Suppressor macrophage treated with lipopolysaccharide for 1 hour (primary cell): ENCODE measurements at regions not wholly inside any gene's neighbourhood (a gene's known extent, or its start where the extent isn't known, plus 50 kb on each side); places are given as distances from the start of the nearest gene placed in this dataset.

Source experiments
- DNase-seq, 3 donors: peaks; one replicate each; pipeline ENCODE4 v3.0.0-alpha.2; 2020 to 2022

- peak in 1 of 3 donors; percentile 24 for DNase-seq
Measured at GRCh38 chr1:108082738-108083562, 117.2 kb downstream of the SLC25A24 start.

- no peak for DNase-seq
Measured at GRCh38 chr1:108082001-108082400, 117.0 kb upstream of the VAV3 start.

GRCh38 chr1:108080448-108080847, 115.5 kb upstream of the VAV3 start:
- no peak for DNase-seq

- DNase-seq = no peak
Measured at GRCh38 chr1:108079440-108080025, 114.6 kb upstream of the VAV3 start.

GRCh38 chr1:108077991-108078390, 113.0 kb upstream of the VAV3 start:
- DNase-seq = no peak

GRCh38 chr1:108075055-108075454, 110.1 kb upstream of the VAV3 start:
- peak; percentile 40 to 65 (median 58) for DNase-seq

- DNase-seq = peak in 2 of 3 donors; percentile 39 to 45
Measured at GRCh38 chr1:108072776-108073175, 107.8 kb upstream of the VAV3 start.

- DNase-seq = peak; percentile 41 to 61 (median 59)
Measured at GRCh38 chr1:108072212-108072611, 107.2 kb upstream of the VAV3 start.

GRCh38 chr1:108071601-108072000, 106.6 kb upstream of the VAV3 start:
- DNase-seq = peak; percentile 57 to 69 (median 61)

- DNase-seq = no peak
Measured at GRCh38 chr1:108070662-108071061, 105.7 kb upstream of the VAV3 start.

- DNase-seq = no peak
Measured at GRCh38 chr1:108067884-108068540, 103.0 kb upstream of the VAV3 start.

GRCh38 chr1:108066808-108067207, 101.8 kb upstream of the VAV3 start:
- DNase-seq = no peak

GRCh38 chr1:108064255-108064654, 99.3 kb upstream of the VAV3 start:
- no peak for DNase-seq

- peak; percentile 61 to 93 (median 80) for DNase-seq
Measured at GRCh38 chr1:108063703-108064102, 98.7 kb upstream of the VAV3 start.

- DNase-seq = peak in 2 of 3 donors; percentile 40 to 46
Measured at GRCh38 chr1:108059945-108060344, 95.0 kb upstream of the VAV3 start.

- peak; percentile 90 to 93 (median 92) for DNase-seq
Measured at GRCh38 chr1:108057541-108057940, 92.6 kb upstream of the VAV3 start.

GRCh38 chr1:108056436-108056990, 91.5 kb upstream of the VAV3 start:
- DNase-seq = peak in 2 of 3 donors; percentile 66 to 67

- peak in 2 of 3 donors; percentile 61 to 62 for DNase-seq
Measured at GRCh38 chr1:108055387-108055786, 90.4 kb upstream of the VAV3 start.

GRCh38 chr1:108054396-108054795, 89.4 kb upstream of the VAV3 start:
- DNase-seq = peak in 2 of 3 donors; percentile 57 to 65

GRCh38 chr1:108053270-108054013, 88.5 kb upstream of the VAV3 start:
- DNase-seq = peak; percentile 86 to 95 (median 94)

GRCh38 chr1:108051631-108052377, 86.8 kb upstream of the VAV3 start:
- DNase-seq = peak in 1 of 3 donors; percentile 29
